Neutrophil (primary cell): ENCODE measurements at regions not wholly inside any gene's neighbourhood (a gene's known extent, or its start where the extent isn't known, plus 50 kb on each side); places are given as distances from the start of the nearest gene placed in this dataset.

Experiments used
- H3K27ac ChIP-seq: fragments of 200-600 bp; sonication (generic); 2 replicates; pipeline ENCODE4 v1.5.1; 2016; ENCODE audit warnings: mild to moderate bottlenecking, moderate library complexity
- H3K27me3 ChIP-seq: fragments of 200-600 bp; sonication (generic); 2 replicates; pipeline ENCODE4 v1.6.0; 2016; ENCODE audit warnings: mild to moderate bottlenecking
- H3K36me3 ChIP-seq: fragments of 200-600 bp; sonication (generic); 2 replicates; pipeline ENCODE4 v1.5.1; 2017
- H3K4me1 ChIP-seq, 2 experiments: fragments of 200-600 bp in 1 of 2; sonication (generic) in 1 of 2; 1 replicate in 1 of 2; 2 replicates in 1 of 2; pipeline versions ENCODE4 v1.5.1 to v1.6.1; 2013 to 2016; ENCODE audit warnings: low read depth in 1 of 2, low read length in 1 of 2, mild to moderate bottlenecking in 1 of 2, moderate library complexity in 1 of 2; ENCODE audit not compliant: control insufficient read depth in 1 of 2, insufficient read depth in 1 of 2
- H3K4me3 ChIP-seq, 2 experiments: fragments of 200-600 bp in 1 of 2; sonication (generic) in 1 of 2; 1 replicate in 1 of 2; 2 replicates in 1 of 2; pipeline ENCODE4 v1.5.1; 2013 to 2016; ENCODE audit warnings: low read depth in 1 of 2, low read length in 1 of 2, mild to moderate bottlenecking in 1 of 2, moderate library complexity in 1 of 2
- H3K9me3 ChIP-seq: fragments of 200-600 bp; sonication (generic); 2 replicates; pipeline ENCODE4 v1.5.1; 2016
- TF ChIP-seq, protein P1 (sequence below): fragments of 200-600 bp; sonication (generic); IDR thresholded peaks from 2 replicates; pipeline ENCODE4 v1.5.1; 2016; ENCODE audit warnings: antibody characterized with exemption

GRCh38 chr13:48888613-48889012 lies 87.1 kb upstream of the FNDC3A start:
- Histone ChIP-seq H3K36me3 (no peaks in the 10 kb centered on the region), H3K9me3 (no peaks in the 10 kb centered on the region), H3K4me1 (peaks cover 26 to 43% of the 10 kb centered on the region in 2 experiments), H3K4me3 (no peak overlapping the region), H3K27me3 (no peaks in the 10 kb centered on the region), H3K27ac (no peak overlapping the region)
- TF ChIP-seq, protein P1, sequence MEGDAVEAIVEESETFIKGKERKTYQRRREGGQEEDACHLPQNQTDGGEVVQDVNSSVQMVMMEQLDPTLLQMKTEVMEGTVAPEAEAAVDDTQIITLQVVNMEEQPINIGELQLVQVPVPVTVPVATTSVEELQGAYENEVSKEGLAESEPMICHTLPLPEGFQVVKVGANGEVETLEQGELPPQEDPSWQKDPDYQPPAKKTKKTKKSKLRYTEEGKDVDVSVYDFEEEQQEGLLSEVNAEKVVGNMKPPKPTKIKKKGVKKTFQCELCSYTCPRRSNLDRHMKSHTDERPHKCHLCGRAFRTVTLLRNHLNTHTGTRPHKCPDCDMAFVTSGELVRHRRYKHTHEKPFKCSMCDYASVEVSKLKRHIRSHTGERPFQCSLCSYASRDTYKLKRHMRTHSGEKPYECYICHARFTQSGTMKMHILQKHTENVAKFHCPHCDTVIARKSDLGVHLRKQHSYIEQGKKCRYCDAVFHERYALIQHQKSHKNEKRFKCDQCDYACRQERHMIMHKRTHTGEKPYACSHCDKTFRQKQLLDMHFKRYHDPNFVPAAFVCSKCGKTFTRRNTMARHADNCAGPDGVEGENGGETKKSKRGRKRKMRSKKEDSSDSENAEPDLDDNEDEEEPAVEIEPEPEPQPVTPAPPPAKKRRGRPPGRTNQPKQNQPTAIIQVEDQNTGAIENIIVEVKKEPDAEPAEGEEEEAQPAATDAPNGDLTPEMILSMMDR, result no peak

GRCh38 chr13:48890391-48890790 lies 85.3 kb upstream of the FNDC3A start:
- Histone ChIP-seq H3K9me3 (no peaks in the 10 kb centered on the region), H3K27me3 (no peaks in the 10 kb centered on the region), H3K27ac (peak overlapping the region; percentile 64), H3K4me1 (peaks cover 26 to 34% of the 10 kb centered on the region in 2 experiments), H3K36me3 (no peaks in the 10 kb centered on the region), H3K4me3 (no peak overlapping the region)
- TF ChIP-seq, protein P1, result no peak

DNA sequence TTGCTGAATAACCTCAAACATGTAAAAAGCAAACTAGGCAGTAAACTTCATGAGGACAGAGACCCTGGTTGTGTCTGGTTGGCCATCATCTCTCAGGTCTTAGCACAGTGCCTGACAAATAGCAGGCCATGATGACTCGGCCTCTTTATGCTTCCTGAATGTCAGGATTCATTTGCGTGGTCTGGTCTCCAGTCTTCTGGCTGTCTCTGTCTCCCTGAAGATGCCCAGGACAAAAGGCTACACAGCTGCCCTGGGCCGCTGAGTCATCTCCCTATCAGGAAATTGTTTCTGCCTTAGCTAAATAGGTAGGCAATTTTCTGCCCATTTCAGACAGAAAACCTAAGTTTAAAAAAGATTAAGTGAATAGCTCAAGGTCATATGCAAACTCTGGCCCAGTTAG lies 84.1 kb upstream of the FNDC3A start:
- H3K4me3 ChIP-seq, result no peak overlapping the region
- H3K4me1 ChIP-seq, result peaks cover 33 to 37% of the 10 kb centered on the region in 2 experiments
- H3K27ac ChIP-seq, result peak overlapping the region; percentile 64
- H3K27me3 ChIP-seq, result no peaks in the 10 kb centered on the region
- no peaks in the 10 kb centered on the region for H3K36me3 ChIP-seq
- H3K9me3 ChIP-seq, result no peaks in the 10 kb centered on the region
- TF ChIP-seq, protein P1, result no peak

- Histone ChIP-seq H3K9me3 (no peaks in the 10 kb centered on the region), H3K27ac (peak overlapping the region; percentile 64), H3K4me1 (peaks cover 37 to 41% of the 10 kb centered on the region in 2 experiments), H3K36me3 (no peaks in the 10 kb centered on the region), H3K4me3 (no peak overlapping the region), H3K27me3 (no peaks in the 10 kb centered on the region)
- TF ChIP-seq, protein P1, result no peak
These were observed 83.5 kb upstream of the FNDC3A start for GRCh38 chr13:48892053-48892687.

DNA sequence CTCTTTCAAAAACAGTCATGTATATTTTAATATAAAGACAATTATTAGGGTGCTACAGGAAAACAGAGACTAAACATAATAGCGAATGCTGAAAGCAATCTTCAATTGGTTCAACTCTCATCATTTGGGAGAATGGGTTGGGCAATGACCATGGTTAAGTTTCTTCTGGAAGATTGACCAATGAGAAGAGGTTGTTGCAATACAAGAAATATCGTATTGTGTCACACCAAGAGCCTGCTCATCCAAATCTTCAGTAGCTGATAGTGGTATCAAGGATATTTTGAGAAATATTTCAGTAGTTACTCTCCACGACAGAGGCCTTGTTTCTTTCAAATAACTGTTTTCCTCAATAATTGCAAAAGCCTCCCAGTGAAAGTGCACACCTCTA lies 83.0 kb upstream of the FNDC3A start:
- Histone ChIP-seq H3K36me3 (no peaks in the 10 kb centered on the region), H3K27me3 (no peaks in the 10 kb centered on the region), H3K9me3 (no peaks in the 10 kb centered on the region), H3K27ac (peak overlapping the region; percentile 64), H3K4me3 (no peak overlapping the region), H3K4me1 (peaks cover 37 to 41% of the 10 kb centered on the region in 2 experiments)
- TF ChIP-seq, protein P1, result no peak
